SU-DHL-6 (cell line): ENCODE measurements at regions not wholly inside any gene's neighbourhood (a gene's known extent, or its start where the extent isn't known, plus 50 kb on each side); places are given as distances from the start of the nearest gene placed in this dataset.

Source experiments
- EZH2phosphoT487 ChIP-seq: fragments of 200-600 bp; sonication (generic), shearing (Covaris generic); conservative IDR thresholded peaks from 2 replicates; pipeline ENCODE4 v1.6.1; 2018; ENCODE audit warnings: mild to moderate bottlenecking, antibody characterized with exemption, low read length, moderate library complexity, mixed read lengths
- TF ChIP-seq, protein P1 (sequence below): fragments of 200-600 bp; sonication (generic); IDR thresholded peaks from one replicate; pipeline ENCODE4 v1.5.1; 2017; ENCODE audit warnings: antibody characterized with exemption, mild to moderate bottlenecking, low read length, moderate library complexity; ENCODE audit not compliant: insufficient read depth, poor library complexity, severe bottlenecking

DNA sequence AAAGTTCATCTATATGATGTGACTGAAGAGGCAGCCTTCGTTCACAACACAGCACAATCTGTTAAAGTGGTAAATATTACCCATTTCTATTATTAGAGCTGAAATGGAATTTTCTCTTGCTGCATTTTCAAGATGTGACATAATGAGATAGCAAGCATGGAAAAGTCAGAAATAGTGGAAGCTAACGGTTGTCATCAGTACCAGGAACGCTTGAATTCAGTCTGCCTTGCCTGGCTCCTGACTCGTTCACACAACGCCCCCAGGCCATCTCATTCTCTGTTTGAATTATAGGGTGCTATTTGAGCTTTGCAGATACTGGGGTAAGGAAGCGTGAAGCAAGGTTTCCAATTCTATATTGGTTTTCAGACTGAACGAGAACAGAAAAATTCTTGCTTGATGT is 116.5 kb upstream of the MAP3K7 start:
- TF ChIP-seq, protein P1, sequence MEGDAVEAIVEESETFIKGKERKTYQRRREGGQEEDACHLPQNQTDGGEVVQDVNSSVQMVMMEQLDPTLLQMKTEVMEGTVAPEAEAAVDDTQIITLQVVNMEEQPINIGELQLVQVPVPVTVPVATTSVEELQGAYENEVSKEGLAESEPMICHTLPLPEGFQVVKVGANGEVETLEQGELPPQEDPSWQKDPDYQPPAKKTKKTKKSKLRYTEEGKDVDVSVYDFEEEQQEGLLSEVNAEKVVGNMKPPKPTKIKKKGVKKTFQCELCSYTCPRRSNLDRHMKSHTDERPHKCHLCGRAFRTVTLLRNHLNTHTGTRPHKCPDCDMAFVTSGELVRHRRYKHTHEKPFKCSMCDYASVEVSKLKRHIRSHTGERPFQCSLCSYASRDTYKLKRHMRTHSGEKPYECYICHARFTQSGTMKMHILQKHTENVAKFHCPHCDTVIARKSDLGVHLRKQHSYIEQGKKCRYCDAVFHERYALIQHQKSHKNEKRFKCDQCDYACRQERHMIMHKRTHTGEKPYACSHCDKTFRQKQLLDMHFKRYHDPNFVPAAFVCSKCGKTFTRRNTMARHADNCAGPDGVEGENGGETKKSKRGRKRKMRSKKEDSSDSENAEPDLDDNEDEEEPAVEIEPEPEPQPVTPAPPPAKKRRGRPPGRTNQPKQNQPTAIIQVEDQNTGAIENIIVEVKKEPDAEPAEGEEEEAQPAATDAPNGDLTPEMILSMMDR: no peak
- no peak for TF ChIP-seq EZH2phosphoT487
